ENCODE measurements at regions not wholly inside any gene's neighbourhood (a gene's known extent, or its start where the extent isn't known, plus 50 kb on each side); places are given as distances from the start of the nearest gene placed in this dataset.

DNA sequence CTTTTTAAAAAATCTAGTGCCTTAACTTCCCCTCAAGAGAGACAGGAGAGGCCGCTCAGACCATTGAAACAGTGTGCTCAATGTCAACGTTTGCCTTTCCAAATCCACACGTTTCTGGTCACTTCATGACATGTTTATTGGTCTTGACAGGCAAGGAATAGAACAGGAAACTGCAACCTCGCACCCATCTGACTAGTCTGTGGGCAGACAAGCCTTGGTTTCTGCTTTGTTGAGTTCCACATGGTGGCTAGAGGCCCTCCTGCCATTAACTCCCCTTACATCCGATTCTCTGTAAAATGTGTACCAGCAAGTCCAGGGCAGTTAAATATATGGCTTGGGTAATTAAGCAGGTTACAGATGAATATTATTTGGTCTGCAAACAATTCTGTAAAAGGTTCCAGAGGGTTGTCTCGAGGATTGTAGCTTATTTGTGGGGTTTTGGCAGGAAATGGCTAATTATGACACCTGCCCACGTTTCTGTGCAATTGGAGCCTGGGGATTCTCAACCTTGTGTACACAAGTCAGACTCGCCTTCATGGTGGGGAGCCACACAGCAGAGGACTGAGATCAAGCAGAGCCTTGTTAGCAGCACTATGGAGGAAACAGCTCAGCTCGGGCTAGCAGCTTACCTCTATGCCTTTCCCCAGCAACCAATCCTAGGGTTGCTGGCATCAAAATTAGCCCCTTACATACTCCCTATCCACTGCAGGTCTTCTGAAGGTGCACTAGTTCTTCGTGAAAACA lies 317.5 kb upstream of the IGF1R start:
- H3K27me3 ChIP-seq (ENCODE audit: low read length): no peaks in the 10 kb centered on the region
- no peak overlapping the region for H3K27ac ChIP-seq (ENCODE audit: low read depth, low read length)
- no peaks in the 10 kb centered on the region for H3K9me2 ChIP-seq (replicated peaks; ENCODE audit: insufficient read depth, low read length)
- TF ChIP-seq, protein P1, sequence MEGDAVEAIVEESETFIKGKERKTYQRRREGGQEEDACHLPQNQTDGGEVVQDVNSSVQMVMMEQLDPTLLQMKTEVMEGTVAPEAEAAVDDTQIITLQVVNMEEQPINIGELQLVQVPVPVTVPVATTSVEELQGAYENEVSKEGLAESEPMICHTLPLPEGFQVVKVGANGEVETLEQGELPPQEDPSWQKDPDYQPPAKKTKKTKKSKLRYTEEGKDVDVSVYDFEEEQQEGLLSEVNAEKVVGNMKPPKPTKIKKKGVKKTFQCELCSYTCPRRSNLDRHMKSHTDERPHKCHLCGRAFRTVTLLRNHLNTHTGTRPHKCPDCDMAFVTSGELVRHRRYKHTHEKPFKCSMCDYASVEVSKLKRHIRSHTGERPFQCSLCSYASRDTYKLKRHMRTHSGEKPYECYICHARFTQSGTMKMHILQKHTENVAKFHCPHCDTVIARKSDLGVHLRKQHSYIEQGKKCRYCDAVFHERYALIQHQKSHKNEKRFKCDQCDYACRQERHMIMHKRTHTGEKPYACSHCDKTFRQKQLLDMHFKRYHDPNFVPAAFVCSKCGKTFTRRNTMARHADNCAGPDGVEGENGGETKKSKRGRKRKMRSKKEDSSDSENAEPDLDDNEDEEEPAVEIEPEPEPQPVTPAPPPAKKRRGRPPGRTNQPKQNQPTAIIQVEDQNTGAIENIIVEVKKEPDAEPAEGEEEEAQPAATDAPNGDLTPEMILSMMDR (IDR thresholded peaks at IDR 0.05; ENCODE audit: insufficient read depth, low read length, poor library complexity, severe bottlenecking): no peak
- no peak for TF ChIP-seq EZH2phosphoT487 (conservative IDR thresholded peaks at IDR 0.05; ENCODE audit: low read length)
- H3K36me3 ChIP-seq (ENCODE audit: low read length): no peaks in the 10 kb centered on the region
- H3K4me3 ChIP-seq (ENCODE audit: insufficient read depth, low read length, poor library complexity, severe bottlenecking): no peak overlapping the region
- no peaks in the 10 kb centered on the region for H3F3A ChIP-seq (ENCODE audit: insufficient read depth)
- no peaks in the 10 kb centered on the region for H4K20me1 ChIP-seq (ENCODE audit: low read depth, low read length)
- H3K4me2 ChIP-seq (ENCODE audit: low read depth, low read length, poor library complexity, severe bottlenecking): no peak overlapping the region
- H3K9ac ChIP-seq (ENCODE audit: low read length): no peak overlapping the region
- H3K9me3 ChIP-seq (ENCODE audit: insufficient read depth, low read length): no peaks in the 10 kb centered on the region
- no peak overlapping the region for H2AFZ ChIP-seq (ENCODE audit: low read depth, low read length, severe bottlenecking)
- H3K79me2 ChIP-seq (ENCODE audit: insufficient read depth, low read length): no peaks in the 10 kb centered on the region

DNA sequence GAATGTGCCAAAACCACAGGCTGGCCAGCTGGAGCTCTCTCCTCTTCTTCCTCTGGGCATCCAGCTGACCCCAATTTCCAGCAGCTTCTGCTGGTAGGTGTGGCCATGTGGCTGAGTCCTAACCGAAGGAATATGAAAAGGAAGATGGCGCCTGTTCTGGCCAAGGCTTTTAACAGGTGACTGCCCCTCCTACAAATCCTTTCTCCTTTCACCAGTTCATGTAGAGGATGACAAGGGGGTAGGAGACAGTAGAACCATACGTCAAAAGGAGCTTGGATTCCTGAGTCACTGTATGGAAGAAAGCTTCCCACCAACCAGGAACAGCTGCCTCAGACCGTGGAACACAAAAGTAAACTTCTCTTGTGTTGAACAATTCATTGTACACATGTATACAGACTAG lies 316.7 kb upstream of the IGF1R start:
- no peak overlapping the region for H3K9ac ChIP-seq (ENCODE audit: low read length)
- no peak overlapping the region for H2AFZ ChIP-seq (ENCODE audit: low read depth, low read length, severe bottlenecking)
- no peaks in the 10 kb centered on the region for H3K36me3 ChIP-seq (ENCODE audit: low read length)
- H3K4me3 ChIP-seq (ENCODE audit: insufficient read depth, low read length, poor library complexity, severe bottlenecking): no peak overlapping the region
- H3K9me2 ChIP-seq (replicated peaks; ENCODE audit: insufficient read depth, low read length): no peaks in the 10 kb centered on the region
- no peaks in the 10 kb centered on the region for H3F3A ChIP-seq (ENCODE audit: insufficient read depth)
- H3K27ac ChIP-seq (ENCODE audit: low read depth, low read length): no peak overlapping the region
- TF ChIP-seq, protein P1 (IDR thresholded peaks at IDR 0.05; ENCODE audit: insufficient read depth, low read length, poor library complexity, severe bottlenecking): no peak
- TF ChIP-seq EZH2phosphoT487 (conservative IDR thresholded peaks at IDR 0.05; ENCODE audit: low read length): no peak
- H3K9me3 ChIP-seq (ENCODE audit: insufficient read depth, low read length): no peaks in the 10 kb centered on the region
- no peaks in the 10 kb centered on the region for H3K79me2 ChIP-seq (ENCODE audit: insufficient read depth, low read length)
- no peaks in the 10 kb centered on the region for H4K20me1 ChIP-seq (ENCODE audit: low read depth, low read length)
- no peak overlapping the region for H3K4me2 ChIP-seq (ENCODE audit: low read depth, low read length, poor library complexity, severe bottlenecking)
- H3K27me3 ChIP-seq (ENCODE audit: low read length): no peaks in the 10 kb centered on the region

GRCh38 chr15:98333251-98333650 lies 315.1 kb upstream of the IGF1R start:
- Histone ChIP-seq H3F3A (ENCODE audit: insufficient read depth) (no peaks in the 10 kb centered on the region), H3K27ac (ENCODE audit: low read depth, low read length) (no peak overlapping the region), H3K27me3 (ENCODE audit: low read length) (no peaks in the 10 kb centered on the region), H3K36me3 (ENCODE audit: low read length) (no peaks in the 10 kb centered on the region), H4K20me1 (ENCODE audit: low read depth, low read length) (no peaks in the 10 kb centered on the region), H3K9ac (ENCODE audit: low read length) (no peak overlapping the region), H2AFZ (ENCODE audit: low read depth, low read length, severe bottlenecking) (no peak overlapping the region), H3K9me3 (ENCODE audit: insufficient read depth, low read length) (no peaks in the 10 kb centered on the region), H3K4me2 (ENCODE audit: low read depth, low read length, poor library complexity, severe bottlenecking) (no peak overlapping the region), H3K9me2 (replicated peaks; ENCODE audit: insufficient read depth, low read length) (no peaks in the 10 kb centered on the region), H3K79me2 (ENCODE audit: insufficient read depth, low read length) (no peaks in the 10 kb centered on the region), H3K4me3 (ENCODE audit: insufficient read depth, low read length, poor library complexity, severe bottlenecking) (no peak overlapping the region)
- TF ChIP-seq, protein P1 (IDR thresholded peaks at IDR 0.05; ENCODE audit: insufficient read depth, low read length, poor library complexity, severe bottlenecking): no peak
- TF ChIP-seq EZH2phosphoT487 (conservative IDR thresholded peaks at IDR 0.05; ENCODE audit: low read length): no peak
